NCI-H1092 treated with DMSO at 0.1 percent for 48 hours (cell line): ENCODE measurements at regions not wholly inside any gene's neighbourhood (a gene's known extent, or its start where the extent isn't known, plus 50 kb on each side); places are given as distances from the start of the nearest gene placed in this dataset.

Experiments
- DNase-seq: peaks from one replicate; lab custom pipeline; 2025; lab: John Stamatoyannopoulos, UW

DNA sequence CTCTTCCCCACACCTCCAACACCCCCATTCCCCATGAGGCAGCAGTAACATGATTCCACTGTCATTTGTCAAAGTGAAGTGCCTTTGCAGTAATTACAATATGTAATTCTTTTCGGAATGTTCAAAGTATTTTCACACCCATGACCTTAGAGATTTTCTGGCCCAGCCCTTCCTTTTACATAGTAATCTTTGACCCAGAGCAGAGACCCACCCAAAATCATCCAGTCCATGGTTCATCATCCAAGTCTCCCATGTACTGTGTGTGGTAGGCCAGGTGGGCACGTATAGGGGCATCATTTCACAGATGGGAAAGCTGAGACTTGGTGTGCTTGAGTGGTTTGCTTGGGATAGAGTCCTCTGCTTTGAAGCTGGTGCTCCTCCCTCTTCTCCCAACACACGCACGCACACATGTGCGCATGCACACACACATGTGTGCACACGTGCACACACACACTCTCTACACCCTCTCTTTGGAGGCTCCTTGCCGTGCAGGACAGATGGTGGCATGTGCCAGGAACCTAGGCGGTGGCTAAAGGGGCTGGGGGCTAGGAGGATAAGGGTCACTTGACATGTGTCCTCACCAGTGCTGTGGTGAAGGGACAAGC lies 284.7 kb upstream of the ROPN1 start:
- DNase-seq, result no peak

DNA sequence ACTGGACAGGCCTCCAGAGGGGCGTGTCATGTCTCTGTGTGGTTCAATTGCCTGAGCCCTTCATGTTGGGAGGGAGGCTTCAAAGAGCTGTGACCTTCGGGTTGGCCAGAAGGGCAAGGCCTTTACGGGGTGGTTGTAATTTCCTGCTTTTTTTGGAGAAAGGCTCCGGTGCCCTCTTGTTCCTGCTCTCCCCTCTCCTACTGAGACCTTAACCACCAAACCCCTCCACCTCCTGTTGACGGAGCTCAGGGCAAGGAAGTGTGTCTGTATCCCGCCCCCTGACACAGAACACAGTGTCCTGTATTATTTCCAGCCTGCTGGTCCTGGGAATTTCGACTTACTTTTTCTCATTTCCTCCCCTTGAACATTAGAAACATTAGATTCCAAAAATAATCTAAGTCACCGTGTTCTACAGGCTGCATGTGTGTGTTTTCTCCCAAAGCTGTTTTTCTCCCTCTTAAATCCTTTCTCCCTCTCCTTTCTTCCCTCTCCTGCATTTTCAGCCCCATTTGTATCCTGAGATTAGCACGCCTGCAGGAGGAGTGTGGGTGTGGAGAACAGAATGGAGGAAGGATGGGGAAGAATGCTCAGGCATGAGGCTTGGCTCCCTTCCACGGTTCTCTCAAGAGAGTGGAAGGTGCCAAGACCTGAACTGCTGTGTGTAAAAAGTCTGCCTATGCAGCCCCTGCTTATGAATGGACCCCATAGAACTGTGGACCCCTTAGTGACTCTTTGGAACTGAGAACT lies 285.4 kb upstream of the ROPN1 start:
- DNase-seq, result no peak

DNA sequence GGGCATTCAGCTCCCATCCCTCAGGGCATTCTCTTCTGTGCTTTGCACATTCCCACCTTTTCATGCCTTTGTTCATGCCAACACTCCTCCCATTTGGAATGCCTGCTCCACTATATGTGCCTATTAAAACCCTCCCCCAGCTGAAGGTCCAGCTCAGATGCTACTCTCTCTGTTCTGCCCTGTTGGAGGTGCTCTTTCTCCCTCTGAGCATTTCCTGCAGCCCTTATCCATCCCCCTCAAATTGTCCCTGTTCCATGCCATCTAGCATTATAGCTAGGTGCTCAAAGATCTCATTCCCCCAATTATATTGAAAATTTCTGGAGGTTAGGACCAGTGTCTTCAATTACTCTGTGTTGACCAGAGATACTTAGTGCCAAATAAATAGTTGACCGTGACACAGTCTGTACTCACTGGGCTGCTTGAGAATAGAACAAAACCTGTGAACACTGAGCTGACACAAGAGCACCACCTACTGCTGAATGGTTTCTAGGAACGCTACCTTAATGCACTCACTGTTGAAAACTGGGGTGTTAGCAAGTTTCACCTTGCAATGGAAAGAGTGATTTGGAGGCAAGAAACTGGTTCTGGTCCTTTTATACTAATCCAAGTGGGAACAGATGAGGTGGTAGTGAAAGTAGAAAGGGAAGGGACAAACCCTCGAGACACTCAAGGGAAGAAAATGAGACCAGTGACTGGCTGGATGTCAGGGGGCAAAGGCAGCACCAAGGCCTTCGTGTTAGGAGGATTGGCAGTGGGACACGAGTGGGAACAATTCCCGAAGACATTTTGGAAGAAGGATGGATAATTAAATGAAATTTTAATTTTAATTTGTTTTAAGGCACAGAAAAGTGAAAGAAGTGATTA lies 289.8 kb upstream of the ROPN1 start:
- DNase-seq, result peak; percentile 54

DNA sequence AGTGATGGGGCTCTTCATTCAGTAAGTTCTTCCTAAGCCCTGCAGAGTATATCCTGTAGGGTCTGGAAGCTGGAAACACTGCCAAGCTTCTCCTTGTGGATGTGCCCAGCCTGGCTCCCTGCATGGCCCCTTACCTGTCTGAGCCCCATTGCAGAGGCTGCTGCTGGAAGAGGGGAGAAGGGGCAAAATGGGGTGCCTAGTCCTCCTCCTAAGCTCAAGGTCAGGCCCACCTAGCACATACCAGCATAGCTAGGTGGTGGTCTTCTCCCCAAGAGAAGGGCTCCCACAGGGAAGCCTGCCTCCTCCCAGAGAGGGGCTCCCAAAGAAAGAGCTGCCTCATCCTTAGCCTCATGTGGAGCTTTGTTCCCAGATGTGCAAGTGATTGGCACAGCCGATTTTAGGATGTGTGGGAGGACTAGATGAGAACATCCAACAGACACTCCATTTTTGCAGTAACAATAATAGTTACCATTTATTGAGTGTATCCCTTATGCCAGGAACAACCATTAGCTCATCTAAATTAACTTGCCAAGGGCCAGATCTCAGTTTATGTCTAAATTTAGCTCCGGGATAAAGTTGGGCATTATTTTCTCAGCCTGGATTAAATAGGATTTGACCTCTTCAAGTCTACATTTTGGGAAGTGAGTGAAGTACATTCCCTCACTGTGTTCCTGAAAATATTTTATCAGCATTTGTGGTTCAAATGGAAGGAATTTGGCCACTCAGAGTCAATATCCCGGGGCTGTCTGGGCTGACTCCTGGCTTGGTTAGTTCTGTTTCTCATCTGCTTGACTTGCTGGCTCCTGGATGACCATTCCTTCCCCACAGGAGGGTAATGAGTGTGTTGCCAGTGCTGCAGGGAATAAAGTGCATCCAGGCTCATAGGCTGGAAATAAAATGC lies 291.1 kb upstream of the ROPN1 start:
- no peak for DNase-seq

DNA sequence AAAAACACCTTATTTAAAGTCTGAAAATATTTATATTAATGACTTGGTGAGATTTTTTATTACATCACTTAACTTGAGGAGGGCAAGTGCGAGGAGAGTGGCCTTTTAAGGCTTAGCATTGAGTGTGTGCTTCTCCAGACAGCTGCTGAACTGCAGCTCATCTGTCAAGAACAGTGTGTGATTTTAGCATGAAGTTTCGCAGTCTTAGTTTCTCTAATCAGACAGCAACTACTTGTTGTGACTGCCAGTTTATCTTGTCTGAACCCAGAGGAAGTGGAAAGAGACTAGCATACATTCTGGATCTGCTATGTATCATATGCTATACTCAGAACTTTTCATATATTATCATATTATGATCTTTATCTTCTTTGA lies 291.7 kb upstream of the ROPN1 start:
- no peak for DNase-seq

DNA sequence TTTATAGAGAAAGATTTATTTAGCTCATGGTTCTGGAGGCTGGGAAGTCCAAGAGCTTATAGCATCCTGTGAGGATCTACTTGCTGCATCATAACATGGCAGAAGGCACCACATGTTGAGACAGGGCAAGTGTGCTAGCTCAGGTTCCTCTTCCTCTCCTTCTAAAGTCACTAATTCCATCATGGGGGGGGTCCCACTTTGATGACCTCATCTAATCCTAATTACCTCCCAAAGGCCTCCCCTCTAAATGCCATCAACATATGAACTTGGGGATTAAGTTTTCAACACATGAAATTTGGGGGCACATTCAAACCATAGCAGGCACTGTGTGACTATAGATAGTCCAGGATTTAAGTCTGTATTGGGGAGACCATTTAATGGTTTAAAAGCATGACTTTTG lies 297.1 kb upstream of the ROPN1 start:
- no peak for DNase-seq

DNA sequence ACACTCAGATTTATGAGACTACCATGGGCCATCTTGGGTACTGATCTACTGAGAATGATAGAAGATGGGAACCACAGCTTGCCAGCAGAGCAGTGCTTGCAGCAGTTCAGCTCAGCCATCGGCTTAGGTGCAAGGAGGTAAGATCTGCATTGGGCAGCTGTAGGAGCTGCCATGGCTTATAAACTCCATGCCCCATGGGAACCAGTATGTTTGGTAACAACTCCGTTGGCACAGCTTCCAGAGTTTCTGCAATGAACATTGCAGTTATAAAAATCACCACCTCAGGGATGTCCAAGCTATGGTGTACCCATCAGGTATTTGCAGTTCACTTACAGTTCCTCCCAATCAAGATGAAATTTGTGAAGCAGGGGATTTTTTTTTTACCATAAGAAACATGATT lies 299.1 kb upstream of the ROPN1 start:
- no peak for DNase-seq

DNA sequence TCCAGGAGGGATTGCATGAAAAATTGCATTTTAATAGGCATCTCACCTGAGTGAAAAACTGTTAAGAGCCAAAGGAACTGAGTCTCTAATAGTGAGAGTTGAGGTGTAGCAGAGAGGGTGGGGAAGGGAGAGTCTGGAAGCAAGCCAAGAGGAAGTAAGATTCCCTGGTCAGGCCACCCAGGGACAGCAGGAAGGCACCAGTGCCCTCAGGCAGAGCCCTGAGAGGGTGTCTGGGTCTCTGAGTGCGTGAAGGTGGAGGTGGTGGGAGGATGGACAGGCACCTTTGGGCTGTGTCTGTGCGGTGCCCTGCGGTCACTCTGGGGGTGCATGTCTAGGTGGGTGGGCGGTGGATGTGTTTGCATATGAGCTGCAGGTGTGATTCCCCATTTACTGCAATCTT lies 300.4 kb upstream of the ROPN1 start:
- no peak for DNase-seq

DNA sequence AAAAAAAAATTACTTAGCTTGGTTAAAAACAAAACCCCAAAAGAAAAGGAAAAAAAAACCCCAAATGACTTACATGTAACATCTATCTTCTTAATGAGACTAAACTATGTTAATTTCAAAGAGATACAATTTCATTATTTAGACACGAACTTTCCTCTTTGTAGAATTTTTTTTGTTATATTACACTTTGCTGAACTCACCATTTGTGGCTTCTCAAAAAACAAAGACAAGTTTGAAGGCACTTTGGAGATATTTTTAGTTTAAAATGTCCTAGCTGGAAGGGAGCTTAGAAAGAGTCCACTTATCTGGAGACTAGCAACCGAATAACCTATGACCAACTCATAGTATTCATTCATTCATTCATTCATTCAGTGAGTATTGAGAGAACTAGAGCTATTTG lies 301.7 kb upstream of the ROPN1 start:
- DNase-seq, result no peak

DNA sequence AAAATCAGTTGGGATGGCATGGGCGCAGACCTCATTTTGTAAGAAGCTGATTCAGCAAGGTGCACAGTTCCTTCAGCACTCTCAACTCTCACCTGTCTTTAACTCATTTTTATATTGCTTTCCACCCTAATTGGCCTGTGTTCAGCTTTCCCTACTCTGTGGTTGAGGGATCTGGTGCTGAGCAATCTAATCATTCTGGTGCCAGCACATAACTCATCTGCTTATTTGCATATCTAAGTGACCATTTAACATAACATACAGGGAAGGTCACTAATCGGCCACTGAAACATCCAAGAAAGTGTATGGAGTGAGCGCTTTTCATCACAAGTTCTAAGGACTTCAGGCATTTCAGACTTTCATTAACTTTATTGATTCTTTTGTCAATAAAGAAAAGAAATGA lies 303.4 kb upstream of the ROPN1 start:
- DNase-seq, result no peak

DNA sequence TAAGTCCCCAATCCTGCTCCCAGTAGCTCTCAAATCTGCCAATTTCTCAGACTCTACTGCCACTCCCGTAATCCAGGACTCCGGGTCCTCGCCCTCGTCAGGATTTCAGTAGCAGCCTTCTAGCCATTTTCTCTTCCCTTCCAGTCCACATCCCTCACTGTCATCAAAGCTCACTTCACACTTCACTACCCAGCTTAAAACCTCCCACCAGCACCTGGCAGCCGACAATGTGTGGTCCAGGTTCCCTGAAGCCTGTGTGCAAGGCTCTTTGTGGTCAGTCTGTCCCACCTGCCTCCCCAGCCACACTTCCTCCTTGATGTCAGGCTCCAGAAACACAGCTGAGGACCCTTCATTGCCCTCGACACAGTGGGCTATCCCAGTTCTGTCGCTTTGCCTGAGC lies 304.5 kb upstream of the ROPN1 start:
- no peak for DNase-seq

DNA sequence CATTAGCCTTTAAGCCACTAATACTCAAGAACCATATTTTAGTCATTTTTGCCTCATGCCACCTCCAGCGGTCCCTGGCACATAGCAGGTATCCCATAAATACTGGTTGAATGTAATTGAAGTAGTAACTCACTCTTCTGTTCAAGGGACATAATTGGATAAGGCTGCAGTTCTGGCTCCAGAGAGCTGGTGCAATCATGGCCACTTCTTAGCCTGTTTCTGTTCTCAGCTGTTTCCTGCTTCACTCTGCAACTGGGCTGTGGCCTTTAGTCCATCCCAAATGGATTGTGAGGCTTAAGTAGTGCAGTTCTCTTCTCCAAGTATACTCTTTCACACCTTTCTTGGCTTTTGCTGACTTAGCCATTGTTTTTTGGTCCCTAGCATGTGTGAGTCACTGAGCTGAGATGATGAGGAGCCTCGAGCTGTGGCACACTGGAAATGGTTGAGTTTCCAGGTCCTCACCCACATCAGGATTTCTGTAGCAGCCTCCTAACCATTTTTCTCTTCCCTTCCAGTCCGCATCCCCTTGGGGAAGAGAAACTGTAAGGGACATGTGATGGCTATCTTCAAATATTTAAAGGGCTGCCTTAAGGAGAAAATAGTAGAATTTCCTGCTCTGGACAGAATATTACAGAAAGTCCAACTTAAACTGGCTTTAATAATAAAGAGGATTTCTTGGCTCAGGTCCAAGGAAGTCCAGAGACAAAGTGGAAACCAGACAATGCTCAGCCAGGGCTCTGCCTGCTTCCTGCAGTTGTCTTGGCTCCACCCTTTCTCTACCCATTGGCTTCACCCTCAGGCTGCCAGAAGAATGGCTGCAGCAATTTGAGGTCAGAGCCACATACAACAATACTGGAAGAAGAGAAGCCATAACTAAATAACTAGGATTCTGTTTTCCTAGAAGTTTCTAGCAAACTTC lies 305.4 kb upstream of the ROPN1 start:
- DNase-seq, result no peak

DNA sequence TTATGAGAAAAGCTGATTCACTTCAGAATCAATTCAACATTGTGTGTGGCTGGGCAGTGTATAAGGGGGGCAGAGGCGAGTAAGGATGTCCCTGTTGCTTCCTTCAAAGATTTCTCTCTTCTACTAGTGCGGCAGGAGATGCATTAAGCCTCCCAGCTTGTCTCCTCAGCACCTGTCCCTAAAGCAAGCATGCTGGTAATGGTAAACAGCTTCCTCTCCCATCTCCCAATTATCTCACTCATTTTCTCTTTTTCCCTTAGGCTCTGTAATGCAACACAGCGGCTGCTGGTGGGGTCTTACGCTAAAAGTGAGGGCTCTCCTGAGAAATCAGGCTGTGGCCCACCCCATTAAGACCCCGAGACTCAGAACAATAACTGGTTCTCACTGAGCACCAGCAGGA lies 306.4 kb upstream of the ROPN1 start:
- DNase-seq, result no peak

DNA sequence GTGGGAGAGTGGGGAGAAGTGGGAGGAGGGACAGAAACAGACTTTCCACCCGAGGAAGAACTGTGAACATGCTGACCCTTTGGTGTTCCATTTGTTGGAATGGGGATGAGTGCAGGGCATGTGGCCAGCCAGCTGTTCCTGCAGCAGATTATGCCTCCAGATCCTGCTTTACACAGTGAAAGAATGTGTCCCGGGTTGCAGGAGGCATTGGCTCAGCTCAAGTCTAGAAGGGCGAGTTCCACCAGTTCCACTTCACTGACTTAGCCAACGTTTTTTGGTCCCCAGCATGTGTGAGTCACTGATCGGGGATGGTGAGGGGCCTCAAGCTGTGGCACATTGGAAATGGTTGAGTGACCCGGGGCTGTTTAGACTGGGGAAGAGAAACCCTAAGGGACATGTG lies 307.0 kb upstream of the ROPN1 start:
- no peak for DNase-seq

DNA sequence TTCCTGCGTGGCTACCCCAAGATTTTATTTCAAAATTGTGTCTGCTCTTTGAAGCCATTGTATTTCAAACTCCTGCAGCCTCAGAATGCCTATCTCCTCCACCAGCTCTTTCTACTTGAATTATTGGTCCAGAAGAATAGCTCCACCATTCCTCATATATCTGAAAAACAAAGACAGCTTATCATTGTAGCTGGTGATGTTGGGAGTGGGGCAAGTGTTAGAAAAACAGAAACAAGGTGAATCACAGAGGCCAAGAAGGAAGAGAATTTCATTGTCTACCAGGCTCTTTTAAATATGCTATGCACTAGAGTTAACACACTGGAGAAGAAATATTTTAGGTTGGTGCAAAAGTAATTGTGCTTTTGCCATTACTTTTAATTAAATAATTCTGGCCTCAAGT lies 307.9 kb upstream of the ROPN1 start:
- no peak for DNase-seq

DNA sequence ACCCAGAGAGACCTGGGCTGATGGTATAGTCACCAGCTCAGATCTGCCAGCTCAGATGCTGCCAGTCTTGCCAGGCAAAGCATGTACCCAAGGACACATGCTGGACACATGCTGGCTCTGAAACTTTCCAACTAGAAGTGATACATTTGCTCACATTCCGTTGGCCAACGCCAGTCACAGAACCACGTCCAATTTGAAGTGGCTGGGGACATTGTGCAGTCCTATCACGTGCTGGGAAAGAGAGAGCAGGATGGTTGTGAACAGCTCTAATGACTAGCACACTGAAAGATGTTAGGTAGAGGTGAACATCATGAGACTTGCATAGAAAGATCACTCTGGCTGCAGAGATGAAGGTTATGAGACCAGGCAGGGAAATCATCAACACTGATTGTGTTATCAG lies 308.5 kb upstream of the ROPN1 start:
- no peak for DNase-seq

DNA sequence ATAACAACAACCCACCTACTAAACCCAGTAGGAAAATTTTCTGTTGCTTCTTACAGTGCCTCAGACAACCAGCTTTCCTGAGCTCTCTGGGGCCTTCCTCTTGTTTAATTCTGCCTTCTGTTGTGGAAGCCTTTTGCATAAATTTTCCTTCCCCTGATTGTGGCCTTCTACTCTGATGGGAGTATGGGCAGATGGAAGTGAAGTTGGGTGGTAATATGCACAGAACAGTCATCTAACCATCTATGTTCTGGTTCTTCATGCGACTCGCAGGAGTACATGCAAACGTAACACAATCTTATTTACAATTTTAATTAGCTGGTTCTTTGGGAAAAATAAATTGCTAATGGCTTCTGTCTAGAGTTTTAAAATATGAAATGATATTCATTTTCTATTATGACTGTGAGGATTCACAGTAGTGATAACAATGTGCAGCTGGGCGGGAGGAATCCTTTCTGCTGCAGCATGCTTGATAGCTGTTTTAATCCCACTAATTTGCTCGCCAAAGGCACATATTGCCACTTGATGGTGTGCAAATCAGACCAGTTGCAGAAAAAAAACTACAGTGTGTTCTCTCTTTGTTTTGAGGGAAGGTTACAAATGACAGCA lies 311.5 kb upstream of the ROPN1 start:
- DNase-seq, result no peak

DNA sequence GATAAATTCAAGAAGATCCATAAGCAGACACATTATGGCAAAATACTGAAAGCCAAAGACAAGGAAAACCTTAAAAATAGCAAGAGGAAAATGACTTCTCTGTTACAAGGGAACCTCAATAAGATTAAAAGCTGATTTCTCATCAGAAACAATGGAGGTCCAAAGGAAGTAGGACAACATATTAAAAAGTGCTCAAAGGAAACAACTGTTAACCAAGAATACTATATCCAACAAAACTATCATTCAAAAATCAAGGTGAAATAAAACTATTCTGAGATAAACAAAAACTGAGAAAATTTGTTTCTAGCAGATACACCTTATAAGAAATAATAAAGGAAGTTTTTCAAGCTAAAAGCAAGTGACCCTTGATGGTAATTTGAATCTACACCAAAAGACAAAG lies 314.7 kb upstream of the ROPN1 start:
- no peak for DNase-seq

DNA sequence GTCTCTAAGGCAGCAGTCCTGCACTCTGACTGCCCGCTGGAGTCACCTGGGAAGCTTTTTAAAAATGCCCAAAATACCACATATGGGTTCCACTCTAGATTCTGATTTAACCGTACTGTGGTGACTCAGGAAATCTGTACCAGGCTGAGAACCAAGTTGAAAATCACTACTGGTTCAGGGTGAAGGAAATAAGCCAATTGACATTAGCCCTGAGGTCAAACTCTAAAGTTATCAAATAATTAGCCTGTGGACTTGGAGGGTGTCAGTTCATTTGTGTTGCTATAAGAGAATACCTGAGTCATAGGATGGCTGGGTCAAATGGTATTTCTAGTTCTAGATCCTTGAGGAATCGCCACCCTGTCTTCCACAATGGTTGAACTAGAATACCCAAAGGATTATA lies 321.7 kb upstream of the ROPN1 start:
- DNase-seq, result no peak

DNA sequence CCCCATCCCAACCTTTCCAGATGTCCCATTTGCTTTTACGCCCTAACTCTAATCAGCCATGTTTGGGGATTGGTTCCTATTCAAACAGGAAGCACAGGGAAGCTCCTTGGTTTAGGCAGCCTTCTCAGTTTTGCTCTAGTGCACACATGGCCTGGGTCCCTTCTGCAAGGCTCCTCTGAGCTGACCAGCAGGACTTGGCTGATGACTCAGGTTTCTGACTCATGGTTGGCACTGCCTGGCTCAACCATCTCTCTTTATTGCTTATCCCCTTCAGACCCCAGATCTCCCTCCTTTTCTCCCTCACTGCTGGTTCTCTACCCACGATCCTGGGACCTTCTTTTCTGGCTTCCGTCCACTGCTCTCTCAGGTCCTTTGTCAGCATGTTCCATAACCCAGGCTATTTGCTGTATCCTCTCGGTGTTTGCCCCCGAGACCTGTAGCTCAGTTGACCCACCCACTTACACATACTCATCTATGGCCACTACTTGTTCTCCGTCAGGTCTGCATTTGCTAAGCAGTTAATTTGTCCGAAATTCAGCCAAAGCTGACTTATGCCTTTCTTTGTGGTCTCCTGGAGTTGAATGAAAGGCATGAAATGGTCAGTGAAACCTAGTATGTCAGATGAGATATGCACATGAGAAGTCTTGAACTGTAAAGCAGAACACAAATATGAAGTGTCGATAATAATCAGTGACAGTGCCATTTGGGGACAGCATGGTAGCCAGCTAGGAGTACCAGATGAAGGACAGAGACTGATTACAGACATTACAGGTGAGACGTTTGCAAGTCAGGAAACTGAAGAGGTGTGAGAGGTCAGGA lies 323.5 kb upstream of the ROPN1 start:
- DNase-seq, result no peak
